Frontal cortex (tissue), 3 donors: ENCODE measurements at regions not wholly inside any gene's neighbourhood (a gene's known extent, or its start where the extent isn't known, plus 50 kb on each side); places are given as distances from the start of the nearest gene placed in this dataset.

Experiments used
- DNase-seq, 2 donors: peaks; one replicate each; pipeline ENCODE4 v3.0.0; 2012; ENCODE audit warnings: low spot score in 2 of 2
- FAIRE-seq: peaks from 2 replicates; lab custom pipeline; 2012; peaks lifted over from hg19 to GRCh38; lab: Jason Lieb, UNC
- donor health status: control.
- donor health status: control.
- donor health status: control.

GRCh38 chr1:87191646-87192045, 137.0 kb upstream of the LMO4 start:
- no peak for FAIRE-seq
- DNase-seq = no peak

DNA sequence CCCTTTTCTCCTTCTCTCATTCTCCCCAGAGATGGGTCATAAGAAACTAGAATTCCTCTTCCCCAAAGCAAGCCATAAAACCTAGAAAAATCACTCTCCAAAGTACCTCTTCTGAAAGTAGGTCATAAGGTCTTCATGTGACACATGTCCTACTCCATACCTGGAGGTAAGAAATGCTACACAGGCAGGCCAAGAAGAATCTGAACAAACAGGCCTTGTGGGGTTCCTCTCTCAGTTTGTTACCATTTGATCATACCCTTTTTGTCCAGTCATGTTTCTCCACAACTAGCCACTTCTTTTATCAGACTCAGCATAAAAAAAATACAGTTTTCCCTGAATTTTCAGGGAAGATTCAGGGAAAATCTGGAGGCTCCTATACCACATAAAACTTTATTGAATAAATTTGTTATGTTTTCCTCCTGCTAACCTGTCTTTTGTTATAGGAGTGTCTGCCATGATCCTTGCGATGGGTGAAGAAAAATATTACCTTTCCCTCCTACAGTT, 134.4 kb upstream of the LMO4 start:
- DNase-seq (no peak), FAIRE-seq (no peak)

DNA sequence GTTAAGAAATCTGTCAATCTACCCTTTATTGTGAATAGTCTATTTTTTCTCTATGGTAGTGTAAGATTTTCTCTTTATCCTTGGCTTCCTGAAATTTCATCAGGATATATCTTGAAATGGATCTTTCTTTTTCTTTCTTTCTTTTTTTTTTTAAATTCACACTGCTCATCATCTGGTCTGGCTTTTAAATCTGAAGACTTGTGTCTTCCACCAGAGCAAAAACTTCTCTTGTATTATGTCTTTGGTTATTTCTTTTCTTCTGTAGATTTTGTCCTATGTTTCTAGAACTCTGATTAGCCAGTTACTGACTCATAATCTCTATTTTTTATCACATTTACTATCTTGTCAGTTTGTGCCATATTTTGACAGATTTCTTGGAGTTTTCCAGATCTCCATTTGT, 133.8 kb upstream of the LMO4 start:
- FAIRE-seq = no peak
- no peak for DNase-seq

GRCh38 chr1:87196110-87196827, 132.4 kb upstream of the LMO4 start:
- FAIRE-seq = no peak
- no peak for DNase-seq

GRCh38 chr1:87197156-87197555, 131.5 kb upstream of the LMO4 start:
- DNase-seq (no peak), FAIRE-seq (no peak)

GRCh38 chr1:87197641-87198040, 131.0 kb upstream of the LMO4 start:
- FAIRE-seq (no peak), DNase-seq (no peak)

- no peak for DNase-seq
- FAIRE-seq = no peak
Measured at GRCh38 chr1:87200875-87201638, 127.6 kb upstream of the LMO4 start.

DNA sequence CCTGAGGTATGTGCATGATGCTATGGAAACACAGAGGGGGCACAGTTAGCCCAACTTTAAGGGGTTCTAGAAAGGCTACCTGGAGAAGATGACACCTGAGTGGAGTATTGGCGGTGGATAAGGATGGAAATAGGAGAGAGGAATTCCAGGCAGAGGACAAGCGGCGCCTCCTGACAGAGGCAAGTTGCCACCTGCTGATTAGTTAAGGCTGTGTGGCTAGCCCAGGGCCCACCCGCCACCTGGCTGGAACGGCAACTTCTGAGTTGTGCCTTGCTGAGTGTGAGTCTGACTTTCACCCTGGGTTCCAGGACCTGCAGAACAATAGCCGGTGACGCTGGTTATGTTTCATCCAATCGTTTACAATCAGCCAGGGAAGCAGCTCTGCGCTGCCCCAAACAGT, 126.9 kb upstream of the LMO4 start:
- DNase-seq = no peak
- no peak for FAIRE-seq

DNA sequence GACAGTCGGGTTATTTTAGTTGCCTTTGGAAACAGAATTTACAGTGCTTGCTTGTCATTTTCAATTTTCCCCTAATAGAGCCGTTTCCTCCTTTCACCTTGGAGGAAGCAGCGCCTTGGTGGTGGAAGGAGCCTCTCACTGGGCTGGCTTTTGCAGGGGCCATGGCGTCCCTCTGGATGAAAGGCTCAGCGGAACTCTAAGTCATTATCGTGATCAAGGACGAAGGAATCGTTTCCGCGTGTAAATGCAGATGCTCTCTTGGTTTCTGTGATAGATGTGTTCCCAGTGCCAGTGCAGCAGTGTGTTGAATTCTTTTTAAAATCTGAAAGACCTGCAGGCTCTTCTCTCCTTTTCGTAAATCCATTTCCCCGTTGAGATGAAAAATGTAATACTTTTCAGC, 126.2 kb upstream of the LMO4 start:
- no peak for DNase-seq
- no peak for FAIRE-seq

DNA sequence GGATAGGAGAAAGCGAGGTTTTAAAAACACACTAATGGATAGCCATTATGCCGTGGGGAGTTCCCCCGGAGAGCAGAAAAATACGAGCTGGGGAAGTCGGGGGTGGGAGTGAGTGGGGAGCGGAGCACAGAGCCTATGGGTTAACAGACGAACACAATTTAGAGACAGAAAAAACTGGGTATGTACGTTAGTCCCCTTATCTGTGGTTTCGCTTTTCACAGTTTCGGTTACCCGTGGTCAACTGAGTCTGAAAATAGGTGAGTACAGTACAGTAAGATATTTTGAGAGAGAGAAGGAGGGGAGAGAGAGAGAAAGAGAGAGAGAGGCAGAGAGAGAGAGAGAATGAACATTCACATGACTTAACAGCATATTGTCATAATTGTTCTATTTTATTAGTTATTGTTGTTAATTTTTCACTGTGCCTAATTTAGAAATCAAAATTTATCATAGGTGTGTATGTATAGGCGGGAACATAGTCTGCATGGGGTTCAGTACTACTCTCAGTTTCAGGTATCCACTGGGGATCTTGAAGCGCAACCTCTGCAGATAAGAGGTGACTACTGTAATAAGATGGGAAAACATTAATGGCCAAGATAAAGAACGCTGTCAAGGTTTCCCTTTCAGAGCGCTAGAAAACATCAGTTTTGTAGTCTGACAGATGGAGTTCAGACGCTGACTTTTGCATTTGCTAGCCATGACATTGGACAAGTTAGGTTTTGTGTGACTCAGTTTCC, 125.6 kb upstream of the LMO4 start:
- FAIRE-seq (no peak), DNase-seq (no peak)

GRCh38 chr1:87203904-87204303, 124.8 kb upstream of the LMO4 start:
- FAIRE-seq (no peak), DNase-seq (no peak)

GRCh38 chr1:87204441-87204840, 124.2 kb upstream of the LMO4 start:
- FAIRE-seq (no peak), DNase-seq (no peak)

GRCh38 chr1:87204921-87205320, 123.8 kb upstream of the LMO4 start:
- no peak for FAIRE-seq
- DNase-seq = no peak

- DNase-seq (no peak), FAIRE-seq (no peak)
Measured at GRCh38 chr1:87206044-87206831, 122.4 kb upstream of the LMO4 start.

DNA sequence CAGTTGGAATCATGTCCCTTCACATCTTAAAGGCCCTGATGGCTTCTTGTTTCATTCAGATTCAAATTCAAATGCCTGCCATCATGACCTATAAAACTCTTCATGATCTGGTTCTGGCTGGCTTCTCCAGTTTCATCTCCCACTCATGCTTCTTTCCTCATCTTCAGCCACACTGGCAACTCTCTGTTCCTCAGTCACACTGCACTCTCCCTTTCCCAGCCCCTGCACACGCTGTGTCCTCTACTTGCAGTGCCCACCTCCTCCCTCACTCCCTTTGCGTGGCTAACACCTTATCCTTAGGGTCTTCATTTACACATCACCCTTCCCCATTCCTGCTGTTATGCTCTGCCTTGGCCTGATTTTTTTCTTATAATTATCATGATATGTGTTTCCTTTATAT, 120.6 kb upstream of the LMO4 start:
- no peak for FAIRE-seq

GRCh38 chr1:87208931-87209330, 119.7 kb upstream of the LMO4 start:
- FAIRE-seq (no peak), DNase-seq (no peak)

More for the DNA sequence above, 120.6 kb upstream of the LMO4 start:
- DNase-seq = no peak

DNA sequence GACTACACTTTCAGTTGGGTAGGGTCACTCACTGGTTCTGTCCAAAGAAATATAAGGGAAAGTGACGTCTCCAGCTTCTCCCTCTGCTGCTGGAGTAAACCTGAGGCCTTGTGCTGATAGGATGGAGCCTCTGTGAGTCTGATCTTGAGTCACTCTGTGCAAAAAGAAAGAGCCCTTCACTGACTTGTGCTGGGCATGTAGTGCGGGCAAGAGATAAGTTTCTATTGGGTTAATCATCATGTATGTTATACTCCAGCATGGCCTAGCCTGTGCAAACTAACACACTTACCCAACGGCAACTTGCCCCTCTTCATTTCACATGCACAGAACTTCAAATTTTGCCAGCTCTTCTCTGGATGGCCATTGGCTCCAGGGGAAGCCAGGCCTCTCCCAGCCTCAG, 118.5 kb upstream of the LMO4 start:
- DNase-seq = no peak
- no peak for FAIRE-seq

DNA sequence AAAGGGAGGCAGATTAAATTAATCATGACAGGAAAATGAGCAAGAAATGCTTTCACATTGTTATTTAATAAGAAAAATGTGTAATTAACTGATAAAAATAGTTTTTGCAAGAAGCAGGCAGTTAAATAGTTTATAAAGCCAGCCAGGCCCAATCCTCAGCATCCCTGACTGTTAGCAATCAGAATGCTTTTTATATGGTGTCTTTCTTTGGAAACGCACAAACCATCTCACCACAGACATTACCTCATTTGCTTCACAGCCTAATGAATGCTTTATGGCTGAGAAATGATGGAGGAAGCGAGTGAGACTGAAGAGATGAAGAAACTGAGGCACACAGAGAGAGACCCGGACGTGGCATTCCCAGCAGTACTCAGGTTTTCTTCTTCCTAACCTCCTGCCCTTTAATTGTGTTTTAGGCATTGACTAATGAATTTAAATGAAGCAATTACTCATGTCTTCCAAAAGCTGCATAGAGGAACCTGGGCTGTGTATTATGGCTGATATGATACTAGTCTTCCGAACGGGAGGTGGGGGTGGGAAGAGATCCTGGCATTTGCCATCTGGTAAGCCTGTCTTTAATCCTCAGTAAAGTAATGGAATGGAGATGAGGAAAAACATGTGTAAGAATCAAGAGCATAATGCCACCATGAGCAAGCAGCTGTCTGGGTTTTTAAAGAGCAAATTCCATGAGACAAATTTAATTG, 116.1 kb upstream of the LMO4 start:
- no peak for FAIRE-seq
- no peak for DNase-seq

GRCh38 chr1:87213135-87213515, 115.6 kb upstream of the LMO4 start:
- no peak for FAIRE-seq
- no peak for DNase-seq
